ENCODE measurements at regions not wholly inside any gene's neighbourhood (a gene's known extent, or its start where the extent isn't known, plus 50 kb on each side); places are given as distances from the start of the nearest gene placed in this dataset.

GRCh38 chr4:188839704-188840103 lies 700.5 kb downstream of the TRIML1 start:
- DNase-seq (ENCODE audit: low read depth) = peak; percentile 3

DNA sequence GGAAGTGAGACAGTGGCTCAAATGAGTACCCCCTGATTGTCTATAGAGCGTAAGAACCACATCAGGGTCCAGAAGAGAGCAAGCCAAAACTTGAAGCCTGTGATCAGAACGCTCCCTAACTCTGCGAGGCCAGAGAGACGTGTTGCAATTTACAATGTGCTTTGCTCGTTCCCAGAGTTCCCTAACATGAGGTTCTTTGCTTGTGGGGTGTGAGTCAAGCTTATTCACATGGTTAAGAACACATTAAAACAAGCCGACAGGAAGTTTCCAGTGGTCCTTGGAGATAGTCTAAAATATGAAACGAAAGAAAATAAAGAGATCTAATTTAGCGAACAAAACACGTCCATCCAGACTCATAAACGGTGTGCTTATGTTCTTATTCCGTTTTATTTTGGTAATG lies 702.3 kb downstream of the TRIML1 start:
- DNase-seq (ENCODE audit: low read depth) = no peak

GRCh38 chr4:188854436-188854835 lies 715.2 kb downstream of the TRIML1 start:
- peak; percentile 4 for DNase-seq (ENCODE audit: low read depth)

- DNase-seq (ENCODE audit: low read depth) = no peak
These were observed 719.5 kb downstream of the TRIML1 start for GRCh38 chr4:188858696-188859095.

- no peak for DNase-seq (ENCODE audit: low read depth)
These were observed 725.5 kb downstream of the TRIML1 start for GRCh38 chr4:188864741-188865140.

DNA sequence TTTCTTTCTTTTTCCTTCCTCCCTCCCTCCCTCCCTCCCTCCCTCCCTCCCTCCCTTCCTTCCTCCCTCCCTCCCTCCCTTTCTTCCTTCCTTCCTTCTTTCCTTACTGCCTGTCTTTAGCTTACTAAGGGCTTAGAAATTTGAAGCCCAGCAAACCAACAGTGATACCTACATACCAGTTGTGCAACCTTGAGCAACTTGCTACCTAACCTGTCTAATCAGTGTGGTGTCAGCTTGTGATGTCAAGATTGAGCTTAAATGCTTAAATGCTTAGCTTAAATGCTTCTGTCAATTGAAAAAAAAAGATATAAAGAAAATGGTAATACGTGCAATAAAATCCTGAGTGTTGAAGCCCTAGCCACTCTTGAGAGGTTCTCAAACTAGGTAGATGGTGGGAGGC lies 728.6 kb downstream of the TRIML1 start:
- no peak for DNase-seq (ENCODE audit: low read depth)

DNA sequence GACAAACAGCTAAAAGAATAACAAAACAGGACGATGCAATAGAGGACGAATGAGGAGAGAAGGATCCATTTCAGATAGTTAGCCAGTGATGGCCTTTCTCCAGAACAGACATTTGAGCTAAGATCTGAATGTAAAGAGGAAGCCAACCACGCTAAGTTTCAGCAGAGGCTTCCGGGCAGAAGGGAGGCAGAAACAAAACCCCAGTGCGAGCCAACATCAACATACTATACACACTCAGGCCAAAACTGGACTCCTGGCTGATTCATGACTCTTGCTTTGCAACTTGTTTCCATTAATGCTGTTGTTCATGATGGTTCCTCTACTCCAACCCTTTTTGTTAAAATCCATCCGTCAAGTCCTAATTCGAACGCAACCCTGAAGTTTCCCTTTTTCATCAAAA lies 730.3 kb downstream of the TRIML1 start:
- no peak for DNase-seq (ENCODE audit: low read depth)

DNA sequence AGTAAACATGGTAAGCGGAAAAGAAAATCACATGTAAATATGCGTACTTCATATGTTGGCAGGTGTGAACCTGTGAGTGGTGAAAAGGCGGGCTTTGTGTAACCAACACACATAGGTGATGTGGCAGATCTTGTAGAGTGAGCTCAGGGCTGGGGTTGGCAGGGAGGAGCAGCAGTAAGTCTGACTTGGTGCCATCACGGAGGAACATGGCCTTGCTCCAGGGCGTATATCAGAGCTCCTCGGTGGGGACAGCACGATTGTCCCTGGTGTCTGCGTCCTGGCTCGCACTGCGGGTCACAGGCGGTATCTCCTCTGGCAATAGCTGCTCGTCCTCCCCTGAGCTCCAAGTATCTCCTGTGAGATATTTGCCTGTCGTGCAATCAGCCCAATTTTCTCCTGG lies 733.6 kb downstream of the TRIML1 start:
- no peak for DNase-seq (ENCODE audit: low read depth)

DNA sequence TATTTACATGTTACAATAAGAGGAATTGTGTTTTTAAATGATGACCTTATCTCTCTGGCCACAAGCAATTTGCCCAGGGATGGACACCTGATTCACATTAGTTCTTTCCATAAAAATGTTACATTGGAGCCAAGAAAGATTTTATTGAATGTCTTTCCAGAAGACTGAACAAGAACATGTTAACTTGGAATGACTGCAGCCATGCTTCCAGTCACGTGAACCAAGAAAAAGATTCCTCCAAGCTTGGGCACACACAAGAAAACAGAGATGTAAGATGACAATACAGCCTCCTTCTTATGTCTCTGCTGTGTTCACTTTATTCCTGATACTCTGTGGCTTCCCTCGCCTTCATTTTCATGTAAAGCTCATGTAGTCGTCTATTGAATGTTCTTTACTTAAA lies 737.6 kb downstream of the TRIML1 start:
- DNase-seq (ENCODE audit: low read depth) = no peak

GRCh38 chr4:188879598-188879997 lies 740.4 kb downstream of the TRIML1 start:
- no peak for DNase-seq (ENCODE audit: low read depth)

DNA sequence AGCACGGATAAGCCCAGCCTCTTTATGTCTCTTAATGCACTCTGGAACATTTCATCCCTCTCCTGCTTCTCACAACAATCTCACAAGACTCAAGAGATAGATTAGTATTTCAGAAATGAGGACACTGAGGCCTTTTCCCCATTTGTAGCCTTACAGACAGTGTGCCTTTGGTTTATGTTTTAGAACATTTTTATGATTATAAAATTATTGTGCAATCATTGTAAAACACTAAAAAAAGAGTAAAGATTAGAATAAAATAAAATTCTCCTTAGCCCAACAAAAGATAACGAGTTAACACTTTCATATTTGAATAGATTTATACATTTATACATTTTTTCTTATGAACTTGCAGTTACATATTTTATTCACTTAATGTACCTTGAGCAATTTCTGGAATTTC lies 748.7 kb downstream of the TRIML1 start:
- no peak for DNase-seq (ENCODE audit: low read depth)

GRCh38 chr4:188892837-188893236 lies 753.6 kb downstream of the TRIML1 start:
- no peak for DNase-seq (ENCODE audit: low read depth)

DNA sequence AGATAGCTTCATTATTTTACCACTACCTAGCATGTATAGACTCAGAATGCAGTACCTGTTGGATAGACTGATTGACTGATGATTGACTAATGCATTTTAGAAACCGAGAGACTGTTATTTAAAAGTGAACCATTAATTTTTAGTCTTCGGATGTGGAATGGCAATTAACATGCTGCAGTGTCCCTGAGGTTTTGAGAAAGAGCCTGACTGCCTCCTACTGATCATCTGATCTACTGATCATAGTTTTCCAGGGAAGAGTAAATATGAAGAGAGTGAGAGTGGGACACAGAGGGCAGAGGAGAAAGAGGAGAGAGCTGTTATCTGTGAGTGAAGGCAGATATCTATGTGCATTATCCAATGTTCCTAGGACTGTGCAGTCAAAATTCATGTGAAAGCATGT lies 764.7 kb downstream of the TRIML1 start:
- DNase-seq (ENCODE audit: low read depth) = no peak

DNA sequence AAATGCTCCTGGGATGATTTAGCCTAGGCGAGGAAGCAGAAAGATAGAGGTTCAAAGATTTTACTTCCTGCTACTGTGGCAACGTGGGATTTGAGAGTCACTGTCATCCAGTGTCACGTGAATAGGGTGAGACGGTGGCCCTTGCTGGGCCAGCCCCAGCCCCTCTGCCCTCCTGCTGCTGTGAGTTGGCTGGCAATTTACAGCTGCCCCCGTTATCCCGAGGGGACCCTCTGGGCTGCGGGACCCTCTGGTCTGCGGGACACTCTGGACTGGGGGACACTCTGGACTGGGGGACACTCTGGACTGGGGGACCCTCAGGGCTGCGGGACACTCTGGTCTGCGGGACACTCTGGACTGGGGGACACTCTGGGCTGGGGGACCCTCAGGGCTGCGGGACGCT lies 765.4 kb downstream of the TRIML1 start:
- DNase-seq (ENCODE audit: low read depth) = no peak

DNA sequence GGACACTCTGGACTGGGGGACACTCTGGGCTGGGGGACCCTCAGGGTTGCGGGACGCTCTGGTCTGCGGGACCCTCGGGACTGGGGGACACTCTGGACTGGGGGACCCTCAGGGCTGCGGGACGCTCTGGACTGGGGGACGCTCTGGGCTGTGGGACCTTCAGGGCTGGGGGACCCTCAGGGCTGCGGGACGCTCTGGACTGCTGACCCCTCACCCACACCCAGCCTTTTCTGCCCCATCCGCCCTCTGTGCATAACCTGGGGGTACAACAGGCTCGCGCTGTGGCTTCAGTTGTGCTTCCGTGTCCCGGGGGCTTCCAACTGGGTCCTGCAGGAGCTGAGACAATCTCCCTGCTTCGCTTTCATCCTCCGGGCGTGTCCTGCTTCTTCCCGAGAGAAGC lies 766.0 kb downstream of the TRIML1 start:
- DNase-seq (ENCODE audit: low read depth) = no peak

- no peak for DNase-seq (ENCODE audit: low read depth)
These were observed 772.0 kb downstream of the TRIML1 start for GRCh38 chr4:188911199-188911598.

GRCh38 chr4:188911707-188912106 lies 772.5 kb downstream of the TRIML1 start:
- DNase-seq (ENCODE audit: low read depth) = no peak

DNA sequence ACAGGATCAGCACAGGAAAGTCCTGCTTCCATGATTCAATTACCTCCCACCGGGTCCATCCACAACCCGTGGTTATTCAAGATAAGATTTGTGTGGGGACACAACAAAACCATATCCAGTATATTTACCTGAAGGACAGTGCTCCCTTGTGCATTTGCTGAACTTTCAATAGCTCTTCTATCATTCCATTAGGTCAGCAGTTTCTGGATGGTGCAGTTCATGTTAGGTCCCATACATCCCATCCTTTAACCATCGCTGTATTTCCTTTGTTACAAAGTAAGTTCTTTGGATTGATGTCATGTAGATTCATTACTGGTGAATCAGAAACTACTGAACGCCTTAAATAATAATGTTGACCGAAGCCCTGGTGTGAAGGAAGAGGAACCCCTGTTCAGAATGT lies 775.9 kb downstream of the TRIML1 start:
- DNase-seq (ENCODE audit: low read depth) = no peak

DNA sequence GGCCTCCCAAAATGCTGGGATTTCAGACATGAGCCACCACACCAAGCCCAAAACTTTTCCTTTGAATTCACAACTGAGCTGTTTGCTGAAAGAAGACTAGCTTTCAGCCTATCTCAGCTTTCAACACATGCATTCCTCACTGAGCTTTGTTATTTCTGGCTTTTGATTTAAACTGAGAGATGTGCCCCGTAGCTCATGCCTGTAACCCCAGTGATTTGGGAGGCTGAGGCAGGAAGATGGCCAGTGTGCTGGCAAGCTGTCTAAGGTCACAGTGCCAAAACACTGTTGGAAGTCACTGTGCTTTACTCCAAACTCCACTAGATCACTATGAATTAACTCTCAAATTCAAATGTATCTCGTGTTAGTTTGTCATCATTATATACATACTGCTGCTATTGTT lies 779.5 kb downstream of the TRIML1 start:
- no peak for DNase-seq (ENCODE audit: low read depth)

DNA sequence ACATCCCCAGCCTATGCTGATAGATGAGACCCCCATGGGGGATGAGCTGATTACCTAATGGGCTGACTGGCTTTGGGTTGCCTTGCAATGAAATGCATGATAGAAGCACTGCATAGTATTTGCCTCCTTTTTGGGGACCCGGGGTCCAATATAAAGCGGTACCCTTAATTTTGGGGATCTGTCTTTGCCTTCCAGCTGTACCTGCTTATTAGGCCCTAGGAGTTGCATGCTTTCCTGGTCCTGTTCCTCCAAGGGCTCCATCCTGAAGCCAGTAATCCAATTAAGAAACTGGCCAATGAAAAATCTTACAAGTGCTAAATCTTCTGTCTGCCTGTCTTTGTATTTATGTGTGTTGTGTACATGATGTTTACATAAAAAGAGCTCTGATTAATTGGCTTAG lies 791.6 kb downstream of the TRIML1 start:
- DNase-seq (ENCODE audit: low read depth) = no peak

DNA sequence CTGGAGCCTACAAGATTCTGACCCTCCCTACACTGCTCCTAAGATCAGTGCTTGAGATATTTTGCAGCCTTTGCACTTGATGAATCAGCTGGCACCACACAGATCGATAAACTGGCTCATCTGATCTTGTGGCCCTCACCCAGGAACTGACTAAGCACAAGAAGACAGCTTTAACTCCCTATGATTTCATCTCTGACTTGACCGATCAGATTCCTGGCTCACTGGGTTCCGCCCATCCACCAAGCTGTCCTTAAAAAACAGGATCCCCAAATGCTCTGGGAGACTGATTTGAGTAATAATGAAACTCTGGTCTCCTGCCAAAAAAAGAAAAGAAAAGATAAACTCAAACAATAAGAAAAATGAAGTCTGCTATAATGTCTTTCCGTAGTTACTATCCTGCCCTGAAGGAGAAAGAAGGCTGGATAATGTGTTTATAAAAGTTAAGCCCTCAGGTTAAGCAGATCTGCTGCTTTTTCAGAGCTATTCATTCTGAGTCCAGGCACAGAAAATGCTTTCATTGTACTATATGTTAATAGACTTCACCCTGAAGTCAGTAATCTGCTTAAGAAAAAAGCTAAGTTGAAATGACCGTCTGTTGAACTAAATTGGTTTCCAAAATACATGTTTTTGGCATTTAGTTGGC lies 795.2 kb downstream of the TRIML1 start:
- no peak for DNase-seq (ENCODE audit: low read depth)

DNA sequence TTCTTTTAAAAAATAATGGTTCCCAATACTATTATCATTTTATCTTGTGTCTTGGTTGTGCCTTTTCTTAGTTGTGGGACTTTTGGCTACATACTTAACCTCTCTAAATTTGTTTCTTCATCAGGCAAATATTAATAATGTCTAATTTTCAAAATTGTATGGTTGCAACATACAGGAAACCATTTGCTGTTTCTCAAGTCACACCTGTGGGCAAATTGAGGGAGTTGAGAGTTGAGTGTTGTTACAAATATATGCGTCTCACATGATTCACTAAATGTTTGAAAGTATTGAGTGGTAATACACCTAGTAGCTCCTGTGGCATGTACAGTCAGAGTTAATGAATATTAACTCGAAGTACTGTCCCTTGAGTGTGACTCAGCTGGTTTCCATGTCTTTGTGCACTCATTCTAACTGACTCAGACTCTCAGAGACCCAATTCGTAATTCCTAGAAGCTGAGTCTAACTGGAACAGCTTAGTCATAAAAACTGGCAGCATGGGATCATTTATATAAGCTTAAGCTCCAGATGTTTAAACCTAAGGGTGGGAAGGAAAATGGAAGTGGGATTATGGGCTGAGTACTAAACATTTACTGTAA lies 802.4 kb downstream of the TRIML1 start:
- DNase-seq (ENCODE audit: low read depth) = peak; percentile 90

DNA sequence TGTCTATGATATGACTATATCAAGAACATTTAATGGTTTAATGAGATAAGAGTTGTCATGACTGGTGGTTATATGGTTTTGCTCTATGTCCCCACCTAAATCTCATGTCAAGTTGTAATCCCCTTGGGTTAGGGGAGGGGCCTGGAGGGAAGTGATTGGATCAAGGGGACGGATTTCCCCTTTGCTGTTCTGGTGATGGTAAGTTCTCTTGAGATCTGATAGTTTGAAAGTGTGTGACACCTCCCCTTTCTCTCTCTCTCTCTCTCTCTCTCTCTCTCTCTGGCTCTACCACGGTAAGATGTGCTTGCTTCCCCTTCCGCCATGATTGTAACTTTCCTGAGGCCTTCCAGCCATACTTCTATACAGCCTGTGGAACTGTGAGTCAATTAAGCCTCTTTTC lies 803.4 kb downstream of the TRIML1 start:
- no peak for DNase-seq (ENCODE audit: low read depth)

DNA sequence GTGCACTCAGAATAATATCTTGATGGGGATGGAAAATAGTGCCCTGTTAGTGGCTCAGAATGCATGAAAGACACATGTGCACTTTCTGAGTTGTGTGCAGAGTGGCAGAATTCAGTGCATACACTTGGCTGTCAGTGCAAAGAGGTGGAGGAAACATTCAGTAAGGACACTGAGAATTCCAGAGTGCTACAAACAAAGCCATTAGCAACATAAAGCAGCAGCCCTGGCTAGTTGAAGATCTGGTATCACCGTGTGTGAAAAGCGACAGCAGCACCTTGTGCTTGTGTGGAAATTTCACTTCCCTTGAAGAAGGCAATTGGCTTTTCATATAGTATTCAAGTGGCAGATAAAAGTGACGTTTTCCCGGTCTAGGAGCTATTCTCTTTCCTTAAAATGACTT lies 810.4 kb downstream of the TRIML1 start:
- DNase-seq (ENCODE audit: low read depth) = no peak
